Activated T-cell treated with anti-CD3 and anti-CD28 coated beads, Interleukin-2, amount 50 U/mL, for 72 hours (primary cell): ENCODE measurements at regions not wholly inside any gene's neighbourhood (a gene's known extent, or its start where the extent isn't known, plus 50 kb on each side); places are given as distances from the start of the nearest gene placed in this dataset.

ENCODE experiments used
- ATAC-seq, 2 donors: fragments of 150-1000 bp; cut with Tn5 transposase; replicated peaks in 1 of 2; 2 replicates each; pipeline ENCODE4 v1.10.0; 2021; ENCODE audit warnings: moderate library complexity in 2 of 2, mild to moderate bottlenecking in 1 of 2
- DNase-seq, 2 donors: peaks; one replicate each; pipeline ENCODE4 v3.0.0; 2021 to 2022; ENCODE audit warnings: mixed read lengths in 1 of 2
- H3K27ac Mint-ChIP-seq: one replicate; pipeline ENCODE4 v1.8.0; 2022; ENCODE audit warnings: mild to moderate bottlenecking, moderate library complexity, mixed read lengths
- H3K27me3 Mint-ChIP-seq: one replicate; pipeline ENCODE4 v1.8.0; 2022; ENCODE audit warnings: low read depth, mixed read lengths
- H3K36me3 Mint-ChIP-seq, 2 donors: one replicate each; pipeline ENCODE4 v1.8.0; 2022; ENCODE audit warnings: mixed read lengths in 2 of 2, mild to moderate bottlenecking in 1 of 2; ENCODE audit not compliant: insufficient read depth in 2 of 2
- H3K4me1 Mint-ChIP-seq: one replicate; pipeline ENCODE4 v1.8.0; 2022; ENCODE audit warnings: low read depth, mixed read lengths
- H3K4me3 Mint-ChIP-seq, 2 donors: one replicate each; pipeline ENCODE4 v1.8.0; 2022; ENCODE audit warnings: mild to moderate bottlenecking in 2 of 2, mixed read lengths in 2 of 2, moderate library complexity in 2 of 2
- H3K9me3 Mint-ChIP-seq, 2 donors: one replicate each; pipeline ENCODE4 v1.8.0; 2022; ENCODE audit warnings: mixed read lengths in 2 of 2

GRCh38 chr20:55777641-55778040 lies 227.7 kb downstream of the CBLN4 start:
- Mint-ChIP-seq H3K4me3 (no peak overlapping the region), H3K36me3 (no peaks in the 10 kb centered on the region), H3K27me3 (no peaks in the 10 kb centered on the region)

GRCh38 chr20:55776176-55776575 lies 229.1 kb downstream of the CBLN4 start:
- no peak for ATAC-seq

More at GRCh38 chr20:55777641-55778040, 227.7 kb downstream of the CBLN4 start:
- Mint-ChIP-seq H3K9me3 (peaks cover 2% of the 10 kb centered on the region in 2 donors), H3K27ac (no peak overlapping the region), H3K4me1 (no peaks in the 10 kb centered on the region)
- DNase-seq: no peak
- ATAC-seq: no peak

GRCh38 chr20:55774628-55775027 lies 230.7 kb downstream of the CBLN4 start:
- Mint-ChIP-seq H3K36me3 (no peaks in the 10 kb centered on the region), H3K4me1 (no peaks in the 10 kb centered on the region), H3K27ac (no peak overlapping the region), H3K27me3 (no peaks in the 10 kb centered on the region), H3K9me3 (peaks cover 0 to 2% of the 10 kb centered on the region in 2 donors), H3K4me3 (no peak overlapping the region)
- ATAC-seq: no peak
- no peak for DNase-seq

More at GRCh38 chr20:55776176-55776575, 229.1 kb downstream of the CBLN4 start:
- Mint-ChIP-seq H3K27ac (no peak overlapping the region), H3K4me1 (no peaks in the 10 kb centered on the region), H3K27me3 (no peaks in the 10 kb centered on the region), H3K9me3 (peaks cover 0 to 2% of the 10 kb centered on the region in 2 donors), H3K4me3 (no peak overlapping the region), H3K36me3 (no peaks in the 10 kb centered on the region)
- no peak for DNase-seq

- H3K36me3 Mint-ChIP-seq: no peaks in the 10 kb centered on the region
- no peak overlapping the region for H3K4me3 Mint-ChIP-seq
- ATAC-seq: no peak
- peaks cover 10 to 13% of the 10 kb centered on the region in 2 donors for H3K9me3 Mint-ChIP-seq
- H3K4me1 Mint-ChIP-seq: no peaks in the 10 kb centered on the region
- no peaks in the 10 kb centered on the region for H3K27me3 Mint-ChIP-seq
- no peak overlapping the region for H3K27ac Mint-ChIP-seq
- no peak for DNase-seq
These were observed 243.5 kb downstream of the CBLN4 start for GRCh38 chr20:55761797-55762196.

- Mint-ChIP-seq H3K36me3 (no peaks in the 10 kb centered on the region), H3K27me3 (no peaks in the 10 kb centered on the region), H3K9me3 (peaks cover 8 to 11% of the 10 kb centered on the region in 2 donors), H3K4me3 (no peak overlapping the region), H3K4me1 (no peaks in the 10 kb centered on the region), H3K27ac (no peak overlapping the region)
- no peak for ATAC-seq
- DNase-seq: no peak
These were observed 244.2 kb downstream of the CBLN4 start for GRCh38 chr20:55761100-55761499.

- no peak overlapping the region for H3K27ac Mint-ChIP-seq
- no peak for DNase-seq
- H3K4me3 Mint-ChIP-seq: no peak overlapping the region
- no peaks in the 10 kb centered on the region for H3K27me3 Mint-ChIP-seq
- no peak for ATAC-seq
- H3K9me3 Mint-ChIP-seq: peaks cover 6 to 11% of the 10 kb centered on the region in 2 donors
- no peaks in the 10 kb centered on the region for H3K4me1 Mint-ChIP-seq
- no peaks in the 10 kb centered on the region for H3K36me3 Mint-ChIP-seq
These were observed 244.7 kb downstream of the CBLN4 start for GRCh38 chr20:55760586-55760985.

GRCh38 chr20:55755861-55756260 lies 249.5 kb downstream of the CBLN4 start:
- no peak for DNase-seq
- Mint-ChIP-seq H3K4me3 (no peak overlapping the region), H3K9me3 (peaks cover 0 to 2% of the 10 kb centered on the region in 2 donors), H3K36me3 (no peaks in the 10 kb centered on the region), H3K4me1 (no peaks in the 10 kb centered on the region), H3K27ac (no peak overlapping the region), H3K27me3 (no peaks in the 10 kb centered on the region)
- ATAC-seq: no peak

- Mint-ChIP-seq H3K27ac (no peak overlapping the region), H3K4me3 (no peak overlapping the region), H3K9me3 (peaks cover 0 to 2% of the 10 kb centered on the region in 2 donors), H3K4me1 (no peaks in the 10 kb centered on the region), H3K36me3 (no peaks in the 10 kb centered on the region), H3K27me3 (no peaks in the 10 kb centered on the region)
- no peak for DNase-seq
- ATAC-seq: no peak
These were observed 249.9 kb downstream of the CBLN4 start for GRCh38 chr20:55755411-55755810.

- H3K4me3 Mint-ChIP-seq: no peak overlapping the region
- no peak overlapping the region for H3K27ac Mint-ChIP-seq
- no peaks in the 10 kb centered on the region for H3K27me3 Mint-ChIP-seq
- ATAC-seq (no peak), DNase-seq (no peak)
- H3K36me3 Mint-ChIP-seq: no peaks in the 10 kb centered on the region
- H3K9me3 Mint-ChIP-seq: peaks cover 4 to 6% of the 10 kb centered on the region in 2 donors
- no peaks in the 10 kb centered on the region for H3K4me1 Mint-ChIP-seq
These were observed 258.6 kb downstream of the CBLN4 start for GRCh38 chr20:55746723-55747122.

- Mint-ChIP-seq H3K4me1 (no peaks in the 10 kb centered on the region), H3K4me3 (no peak overlapping the region), H3K27ac (no peak overlapping the region), H3K9me3 (peaks cover 4 to 6% of the 10 kb centered on the region in 2 donors), H3K27me3 (no peaks in the 10 kb centered on the region), H3K36me3 (no peaks in the 10 kb centered on the region)
- no peak for DNase-seq
- no peak for ATAC-seq
These were observed 259.5 kb downstream of the CBLN4 start for GRCh38 chr20:55745840-55746239.

- Mint-ChIP-seq H3K27me3 (no peaks in the 10 kb centered on the region), H3K9me3 (peaks cover 4 to 6% of the 10 kb centered on the region in 2 donors), H3K4me1 (no peaks in the 10 kb centered on the region), H3K36me3 (no peaks in the 10 kb centered on the region), H3K4me3 (no peak overlapping the region), H3K27ac (no peak overlapping the region)
- no peak for ATAC-seq
- no peak for DNase-seq
These were observed 260.4 kb downstream of the CBLN4 start for GRCh38 chr20:55744896-55745295.

- Mint-ChIP-seq H3K27ac (no peak overlapping the region), H3K27me3 (no peaks in the 10 kb centered on the region)
These were observed 263.5 kb downstream of the CBLN4 start for GRCh38 chr20:55741801-55742200.

GRCh38 chr20:55740076-55740475 lies 265.2 kb downstream of the CBLN4 start:
- H3K36me3 Mint-ChIP-seq: no peaks in the 10 kb centered on the region
- no peak for DNase-seq
- no peak overlapping the region for H3K4me3 Mint-ChIP-seq
- H3K27me3 Mint-ChIP-seq: no peaks in the 10 kb centered on the region
- no peak for ATAC-seq
- H3K27ac Mint-ChIP-seq: no peak overlapping the region
- no peaks in the 10 kb centered on the region for H3K4me1 Mint-ChIP-seq
- peaks cover 3% of the 10 kb centered on the region in 2 donors for H3K9me3 Mint-ChIP-seq

More at GRCh38 chr20:55741801-55742200, 263.5 kb downstream of the CBLN4 start:
- no peak for DNase-seq
- no peaks in the 10 kb centered on the region for H3K4me1 Mint-ChIP-seq
- H3K9me3 Mint-ChIP-seq: peaks cover 2 to 3% of the 10 kb centered on the region in 2 donors
- ATAC-seq: no peak
- H3K36me3 Mint-ChIP-seq: no peaks in the 10 kb centered on the region
- no peak overlapping the region for H3K4me3 Mint-ChIP-seq

- H3K9me3 Mint-ChIP-seq: peaks cover 3 to 5% of the 10 kb centered on the region in 2 donors
- H3K4me3 Mint-ChIP-seq: no peak overlapping the region
- ATAC-seq (no peak), DNase-seq (no peak)
- H3K27me3 Mint-ChIP-seq: no peaks in the 10 kb centered on the region
- no peak overlapping the region for H3K27ac Mint-ChIP-seq
- no peaks in the 10 kb centered on the region for H3K4me1 Mint-ChIP-seq
- H3K36me3 Mint-ChIP-seq: no peaks in the 10 kb centered on the region
These were observed 275.0 kb downstream of the CBLN4 start for GRCh38 chr20:55730321-55730720.
